OCI-LY7 (cell line): ENCODE measurements at regions not wholly inside any gene's neighbourhood (a gene's known extent, or its start where the extent isn't known, plus 50 kb on each side); places are given as distances from the start of the nearest gene placed in this dataset.

Experiments
- CTCF ChIP-seq: fragments of 200-600 bp; sonication (generic); conservative IDR thresholded peaks from 2 replicates; pipeline ENCODE4 v1.5.1; 2014; ENCODE audit warnings: mild to moderate bottlenecking, antibody characterized with exemption, low read length, moderate library complexity, mixed read lengths
- EZH2phosphoT487 ChIP-seq: fragments of 200-600 bp; sonication (generic); IDR thresholded peaks from 2 replicates; pipeline ENCODE4 v1.6.1; 2018; ENCODE audit warnings: low read depth, borderline replicate concordance, mild to moderate bottlenecking, mixed run types, antibody characterized with exemption, low read length, moderate library complexity, mixed read lengths

DNA sequence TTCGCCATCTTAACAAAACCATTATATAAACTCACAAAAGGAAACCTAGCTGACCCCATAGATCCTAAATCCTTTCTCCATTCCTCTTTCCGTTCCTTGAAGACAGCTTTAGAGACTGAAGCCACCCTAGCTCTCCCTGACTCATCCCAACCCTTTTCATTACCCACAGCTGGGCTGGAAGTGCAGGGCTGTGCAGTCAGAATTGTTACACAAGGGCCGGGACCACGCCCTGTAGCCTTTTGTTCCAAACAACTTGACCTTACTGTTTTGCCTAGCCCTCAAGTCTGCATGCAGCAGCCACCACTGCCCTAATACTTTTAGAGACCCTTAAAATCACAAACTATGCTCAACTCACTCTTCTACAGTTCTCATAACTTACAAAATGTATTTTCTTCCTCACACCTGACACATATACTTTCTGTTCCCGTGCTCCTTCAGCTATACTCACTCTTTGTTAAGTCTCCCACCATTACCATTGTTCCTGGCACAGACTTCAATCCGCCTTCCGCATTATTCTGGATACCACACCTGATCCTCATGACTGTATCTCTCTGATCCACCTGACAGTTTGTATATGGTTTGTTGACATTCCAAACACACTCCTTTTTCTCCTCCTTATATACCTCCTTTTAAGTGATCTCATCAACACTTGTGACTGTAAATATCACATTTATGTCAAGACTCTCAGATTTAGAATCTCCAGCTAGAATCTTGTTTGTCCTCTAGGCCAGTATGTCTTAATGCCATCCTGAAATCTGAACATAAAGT lies 208.7 kb downstream of the KITLG start:
- no peak for TF ChIP-seq CTCF
- TF ChIP-seq EZH2phosphoT487, result no peak
